Stimulated activated effector memory CD8-positive, alpha-beta T cell treated with anti-CD3 and anti-CD28 coated beads, Interleukin-12 subunit alpha, Interleukin-12 subunit beta, amount 100 ng/mL, for 72 hours (primary cell): ENCODE measurements at regions not wholly inside any gene's neighbourhood (a gene's known extent, or its start where the extent isn't known, plus 50 kb on each side); places are given as distances from the start of the nearest gene placed in this dataset.

ENCODE experiments used
- ATAC-seq: fragments of 150-1000 bp; cut with Tn5 transposase; 2 replicates; pipeline ENCODE4 v1.10.0; 2021
- DNase-seq, 2 donors: peaks; one replicate each; pipeline ENCODE4 v3.0.0; 2021 to 2022; ENCODE audit warnings: low spot score in 2 of 2
- H3K27ac Mint-ChIP-seq: one replicate; pipeline ENCODE4 v1.8.0; 2022; ENCODE audit warnings: mild to moderate bottlenecking, mixed read lengths
- H3K36me3 Mint-ChIP-seq: one replicate; pipeline ENCODE4 v1.8.0; 2022; ENCODE audit warnings: mild to moderate bottlenecking, mixed read lengths
- H3K4me1 Mint-ChIP-seq: one replicate; pipeline ENCODE4 v1.8.0; 2022; ENCODE audit warnings: mixed read lengths
- H3K4me3 Mint-ChIP-seq: one replicate; pipeline ENCODE4 v1.8.0; 2022; ENCODE audit warnings: mild to moderate bottlenecking, mixed read lengths
- H3K9me3 Mint-ChIP-seq: one replicate; pipeline ENCODE4 v1.8.0; 2022; ENCODE audit warnings: mixed read lengths

- Mint-ChIP-seq H3K9me3 (peaks cover 11% of the 10 kb centered on the region), H3K36me3 (no peaks in the 10 kb centered on the region), H3K4me1 (no peaks in the 10 kb centered on the region), H3K4me3 (no peak overlapping the region), H3K27ac (no peak overlapping the region)
- ATAC-seq (no peak), DNase-seq (no peak)
Observed at GRCh38 chr6:147751232-147751631, 242.7 kb downstream of the SAMD5 start.

DNA sequence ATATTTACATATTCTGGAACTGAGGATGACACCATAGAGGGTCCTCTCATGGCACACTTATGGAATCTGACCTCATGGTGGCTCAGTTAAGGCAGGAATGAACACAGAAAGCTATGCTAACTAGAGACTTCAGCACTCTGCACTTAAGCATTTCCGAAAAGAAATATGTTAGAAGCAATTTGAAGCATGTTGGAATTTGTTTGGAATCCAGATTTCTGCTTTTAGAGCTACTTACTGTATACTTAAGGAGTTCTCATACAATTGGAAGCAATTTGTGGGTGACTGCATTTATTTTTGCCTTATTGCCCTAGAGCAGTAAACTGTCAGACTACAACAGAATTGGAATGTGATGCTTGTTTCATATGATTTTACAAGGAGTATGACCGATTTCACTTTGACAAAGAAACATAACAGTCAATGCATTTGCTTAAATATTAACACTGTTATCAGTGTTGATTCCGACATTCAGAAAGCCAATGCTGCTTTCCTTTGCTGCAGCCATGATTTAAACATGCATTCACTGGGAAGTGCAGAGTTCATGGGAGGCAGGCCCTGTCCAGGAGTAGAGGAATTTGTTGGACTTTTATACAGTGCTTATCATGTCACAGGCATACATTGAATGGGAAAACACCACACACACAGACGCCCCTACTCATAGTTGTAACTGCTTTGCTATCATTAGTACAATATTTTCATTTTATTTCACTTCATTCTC, 244.4 kb downstream of the SAMD5 start:
- no peak for ATAC-seq
- Mint-ChIP-seq H3K9me3 (peaks cover 11% of the 10 kb centered on the region), H3K4me3 (no peak overlapping the region), H3K4me1 (no peaks in the 10 kb centered on the region), H3K36me3 (no peaks in the 10 kb centered on the region), H3K27ac (no peak overlapping the region)
- DNase-seq: no peak

- Mint-ChIP-seq H3K4me3 (no peak overlapping the region), H3K4me1 (no peaks in the 10 kb centered on the region), H3K36me3 (no peaks in the 10 kb centered on the region), H3K9me3 (peaks cover 5% of the 10 kb centered on the region), H3K27ac (no peak overlapping the region)
- ATAC-seq (no peak), DNase-seq (no peak)
Observed at GRCh38 chr6:147755999-147756398, 247.5 kb downstream of the SAMD5 start.

GRCh38 chr6:147756891-147757290, 248.4 kb downstream of the SAMD5 start:
- Mint-ChIP-seq H3K4me3 (no peak overlapping the region), H3K27ac (no peak overlapping the region), H3K9me3 (peaks cover 2% of the 10 kb centered on the region), H3K4me1 (no peaks in the 10 kb centered on the region), H3K36me3 (no peaks in the 10 kb centered on the region)
- no peak for DNase-seq
- no peak for ATAC-seq

DNA sequence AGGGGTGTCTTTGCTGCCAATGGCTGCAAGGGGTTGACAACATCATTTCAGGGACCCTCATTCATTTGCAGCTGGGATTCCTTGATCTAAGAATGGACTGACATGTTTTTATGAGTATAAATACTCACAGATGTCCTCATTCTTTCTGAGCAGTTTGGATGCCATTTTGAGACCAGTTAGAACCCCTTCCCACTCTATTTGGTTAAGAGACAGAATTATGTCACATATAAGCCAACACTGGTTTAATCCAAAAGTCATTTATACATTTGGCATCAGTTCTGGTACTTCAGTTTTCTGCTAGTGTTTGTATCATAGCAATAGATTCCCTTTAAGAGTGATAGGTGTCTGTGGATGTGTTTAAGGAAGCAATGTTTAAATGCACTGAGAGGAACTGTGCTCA, 248.8 kb downstream of the SAMD5 start:
- Mint-ChIP-seq H3K4me3 (no peak overlapping the region), H3K4me1 (no peaks in the 10 kb centered on the region), H3K9me3 (peaks cover 2% of the 10 kb centered on the region), H3K27ac (no peak overlapping the region), H3K36me3 (no peaks in the 10 kb centered on the region)
- no peak for DNase-seq
- ATAC-seq: no peak

DNA sequence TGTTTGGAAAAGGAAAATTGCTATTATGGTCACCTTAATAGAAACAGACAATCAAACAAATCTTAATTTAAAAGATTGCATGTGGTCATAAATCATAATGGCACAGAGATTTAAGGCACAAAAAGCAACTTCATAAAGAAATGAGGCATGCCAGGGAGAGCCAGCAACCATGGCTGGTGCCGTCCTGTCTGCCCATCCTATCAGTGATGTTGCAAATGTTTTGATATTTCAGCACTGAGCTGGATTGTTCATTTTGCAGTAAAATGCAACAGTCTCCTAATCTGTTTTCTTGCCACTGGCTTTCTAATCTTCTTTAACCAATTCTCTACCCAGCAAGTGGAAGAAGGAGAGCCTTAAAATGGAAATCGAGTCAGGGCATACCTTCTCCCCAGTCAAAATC, 249.8 kb downstream of the SAMD5 start:
- no peak for ATAC-seq
- Mint-ChIP-seq H3K36me3 (no peaks in the 10 kb centered on the region), H3K4me1 (no peaks in the 10 kb centered on the region), H3K9me3 (peaks cover 2% of the 10 kb centered on the region), H3K27ac (no peak overlapping the region), H3K4me3 (no peak overlapping the region)
- DNase-seq: no peak

DNA sequence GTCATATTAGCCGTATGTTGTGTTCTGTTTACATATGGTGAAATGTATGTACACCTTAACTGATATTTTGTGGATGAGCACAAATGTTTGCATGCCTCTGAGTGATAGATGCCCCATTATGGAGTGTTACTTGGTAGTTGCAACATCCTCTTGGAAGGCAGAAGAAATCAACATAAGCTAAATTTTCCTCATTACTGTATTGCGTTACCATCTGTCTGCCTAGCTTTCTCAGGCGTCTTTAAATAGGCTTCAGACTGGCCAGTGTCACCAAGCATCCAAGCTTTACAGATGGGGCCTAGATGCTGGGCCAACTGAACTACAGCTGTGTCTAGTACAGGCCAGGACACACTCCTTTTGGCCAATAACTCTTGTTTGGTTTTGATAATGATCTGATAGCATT, 250.6 kb downstream of the SAMD5 start:
- Mint-ChIP-seq H3K36me3 (no peaks in the 10 kb centered on the region), H3K4me3 (no peak overlapping the region), H3K9me3 (no peaks in the 10 kb centered on the region), H3K4me1 (no peaks in the 10 kb centered on the region), H3K27ac (no peak overlapping the region)
- DNase-seq (no peak), ATAC-seq (no peak)

DNA sequence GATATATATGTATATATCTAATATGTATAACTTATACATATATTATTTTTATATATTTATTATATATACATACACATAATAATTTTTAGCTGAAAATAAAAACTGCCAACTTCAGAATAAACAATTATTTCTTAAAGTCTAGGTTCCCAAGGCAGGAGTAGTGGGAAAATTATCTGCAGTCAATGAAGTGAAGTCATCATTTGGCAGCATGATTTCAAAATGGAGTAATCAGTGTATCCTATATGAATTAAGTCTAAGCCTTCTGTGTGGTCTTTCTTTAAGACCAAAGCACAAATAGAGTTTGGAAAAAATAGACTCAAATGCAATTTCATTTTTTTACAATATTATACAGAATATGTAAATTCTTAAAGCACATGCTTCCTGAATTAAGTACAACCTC, 251.0 kb downstream of the SAMD5 start:
- Mint-ChIP-seq H3K9me3 (no peaks in the 10 kb centered on the region), H3K4me3 (no peak overlapping the region), H3K4me1 (no peaks in the 10 kb centered on the region), H3K27ac (no peak overlapping the region), H3K36me3 (no peaks in the 10 kb centered on the region)
- no peak for DNase-seq
- no peak for ATAC-seq

- Mint-ChIP-seq H3K36me3 (no peaks in the 10 kb centered on the region), H3K4me3 (no peak overlapping the region)
- no peak for ATAC-seq
Observed at GRCh38 chr6:147765541-147765940, 257.1 kb downstream of the SAMD5 start.

GRCh38 chr6:147768969-147769368, 260.5 kb downstream of the SAMD5 start:
- ATAC-seq (no peak), DNase-seq (no peak)
- Mint-ChIP-seq H3K4me1 (no peaks in the 10 kb centered on the region), H3K9me3 (no peaks in the 10 kb centered on the region), H3K4me3 (no peak overlapping the region), H3K27ac (no peak overlapping the region), H3K36me3 (no peaks in the 10 kb centered on the region)

More at GRCh38 chr6:147765541-147765940, 257.1 kb downstream of the SAMD5 start:
- DNase-seq: no peak
- no peak overlapping the region for H3K27ac Mint-ChIP-seq
- no peaks in the 10 kb centered on the region for H3K9me3 Mint-ChIP-seq
- no peaks in the 10 kb centered on the region for H3K4me1 Mint-ChIP-seq

- Mint-ChIP-seq H3K9me3 (no peaks in the 10 kb centered on the region), H3K36me3 (no peaks in the 10 kb centered on the region), H3K4me3 (no peak overlapping the region), H3K27ac (no peak overlapping the region), H3K4me1 (no peaks in the 10 kb centered on the region)
- ATAC-seq (no peak), DNase-seq (no peak)
Observed at GRCh38 chr6:147769496-147770087, 261.1 kb downstream of the SAMD5 start.

- Mint-ChIP-seq H3K27ac (no peak overlapping the region), H3K4me1 (no peaks in the 10 kb centered on the region), H3K9me3 (no peaks in the 10 kb centered on the region), H3K4me3 (no peak overlapping the region), H3K36me3 (no peaks in the 10 kb centered on the region)
- DNase-seq (no peak), ATAC-seq (no peak)
Observed at GRCh38 chr6:147770221-147770620, 261.7 kb downstream of the SAMD5 start.

GRCh38 chr6:147772724-147773123, 264.2 kb downstream of the SAMD5 start:
- no peaks in the 10 kb centered on the region for H3K4me1 Mint-ChIP-seq
- H3K4me3 Mint-ChIP-seq: no peak overlapping the region
- no peak for DNase-seq
- H3K9me3 Mint-ChIP-seq: peaks cover 4% of the 10 kb centered on the region
- no peaks in the 10 kb centered on the region for H3K36me3 Mint-ChIP-seq
- no peak for ATAC-seq
- H3K27ac Mint-ChIP-seq: no peak overlapping the region

DNA sequence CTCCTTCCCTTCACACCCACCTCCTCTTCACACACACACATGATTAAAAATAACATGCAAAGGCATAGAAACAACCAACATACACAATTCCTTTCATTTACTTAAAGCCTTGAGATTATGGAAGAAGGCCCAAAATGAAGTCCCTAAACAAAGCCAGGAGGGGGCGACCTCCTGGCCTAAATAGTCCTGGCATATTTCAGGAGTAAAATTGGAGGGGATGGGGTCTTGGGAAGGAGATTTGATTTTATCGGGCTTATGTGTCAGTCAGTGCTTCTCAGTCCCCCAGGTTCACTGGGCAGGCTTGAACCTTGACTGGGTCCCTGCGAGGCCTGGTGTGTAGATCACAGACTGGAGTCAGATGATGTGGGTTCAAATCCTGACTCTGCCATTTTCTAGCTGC, 266.4 kb downstream of the SAMD5 start:
- no peak overlapping the region for H3K27ac Mint-ChIP-seq
- ATAC-seq (no peak), DNase-seq (no peak)
- no peak overlapping the region for H3K4me3 Mint-ChIP-seq
- H3K36me3 Mint-ChIP-seq: no peaks in the 10 kb centered on the region
- H3K4me1 Mint-ChIP-seq: no peaks in the 10 kb centered on the region
- peaks cover 4% of the 10 kb centered on the region for H3K9me3 Mint-ChIP-seq

DNA sequence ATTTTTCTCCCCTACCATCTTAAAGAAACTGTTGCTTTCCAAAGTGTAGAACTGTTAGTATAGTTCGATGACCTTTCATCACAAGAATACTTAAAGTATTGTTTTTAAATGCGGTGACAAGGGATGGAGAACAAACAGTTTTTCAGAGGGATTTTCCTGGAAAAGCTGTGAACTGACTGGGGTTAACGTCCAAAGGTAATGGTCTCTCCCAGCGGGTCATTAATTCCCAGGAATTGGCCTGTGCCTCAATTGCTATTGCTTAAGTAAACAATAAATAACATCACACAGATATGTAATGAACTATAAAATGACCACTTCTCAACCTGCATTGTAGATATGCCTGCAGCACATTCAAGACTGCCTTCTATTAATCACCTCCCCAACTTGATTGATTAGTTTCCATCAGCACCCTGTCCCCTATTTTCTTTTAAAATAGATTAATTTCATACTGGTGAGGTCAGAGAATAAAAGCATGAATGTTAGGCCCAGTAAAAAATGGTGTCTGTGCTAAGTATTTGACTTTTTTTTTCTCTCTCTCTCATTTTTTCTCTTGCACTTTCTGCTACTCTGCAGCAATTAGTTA, 268.2 kb downstream of the SAMD5 start:
- Mint-ChIP-seq H3K4me1 (no peaks in the 10 kb centered on the region), H3K27ac (no peak overlapping the region), H3K9me3 (peaks cover 4% of the 10 kb centered on the region), H3K4me3 (no peak overlapping the region), H3K36me3 (no peaks in the 10 kb centered on the region)
- ATAC-seq (no peak), DNase-seq (no peak)

GRCh38 chr6:147779624-147780023, 271.1 kb downstream of the SAMD5 start:
- no peaks in the 10 kb centered on the region for H3K4me1 Mint-ChIP-seq
- DNase-seq: no peak
- peaks cover 4% of the 10 kb centered on the region for H3K9me3 Mint-ChIP-seq
- no peak overlapping the region for H3K27ac Mint-ChIP-seq
- ATAC-seq: no peak
- H3K4me3 Mint-ChIP-seq: no peak overlapping the region
- no peaks in the 10 kb centered on the region for H3K36me3 Mint-ChIP-seq
